ENCODE measurements at regions not wholly inside any gene's neighbourhood (a gene's known extent, or its start where the extent isn't known, plus 50 kb on each side); places are given as distances from the start of the nearest gene placed in this dataset.

- WGBS (ENCODE audit: extremely low coverage, insufficient read length, low lambda C conversion rate): no CpG with 5 or more reads among the region's 4 CpGs
Observed at GRCh38 chr7:136030867-136031318, 53.7 kb upstream of the MTPN start.

More at GRCh38 chr7:136030867-136031318, 53.7 kb upstream of the MTPN start:
- Histone ChIP-seq H3K18ac (ENCODE audit: insufficient read length, low read depth, low read length) (no peak overlapping the region), H3K23ac (ENCODE audit: insufficient read length, low read depth, low read length) (no peak overlapping the region), H2BK12ac (ENCODE audit: insufficient read length, low read depth, low read length) (no peak overlapping the region), H3K79me1 (ENCODE audit: insufficient read depth, low read depth, low read length, poor library complexity, severe bottlenecking) (no peaks in the 10 kb centered on the region), H4K91ac (ENCODE audit: insufficient read length, low read depth, low read length) (no peak overlapping the region), H2BK120ac (ENCODE audit: low read depth, low read length, poor library complexity, severe bottlenecking) (no peak overlapping the region), H3K14ac (ENCODE audit: insufficient read depth, low read length) (no peak overlapping the region), H3K27me3 (ENCODE audit: insufficient read depth, low read length) (no peaks in the 10 kb centered on the region), H3K9me3 (ENCODE audit: control insufficient read depth, low read depth, low read length) (no peaks in the 10 kb centered on the region), H3K27ac (ENCODE audit: insufficient read length, low read depth, low read length) (no peak overlapping the region), H3K23me2 (ENCODE audit: insufficient read length, low read depth, low read length, poor library complexity, severe bottlenecking) (no peaks in the 10 kb centered on the region), H3K4me2 (ENCODE audit: insufficient read depth, insufficient read length, low read length) (no peak overlapping the region), H3K79me2 (ENCODE audit: insufficient read depth, low read length) (no peaks in the 10 kb centered on the region), H3K56ac (ENCODE audit: insufficient read length, low read depth, low read length) (no peak overlapping the region), H3K4me1 (ENCODE audit: insufficient read depth, low read length) (no peaks in the 10 kb centered on the region), H2BK15ac (ENCODE audit: low read depth, low read length) (no peak overlapping the region), H3K9ac (ENCODE audit: extremely low read depth, insufficient read length, low read length) (no peak overlapping the region), H4K5ac (ENCODE audit: insufficient read length, low read depth, low read length) (no peak overlapping the region), H4K8ac (replicated peaks; ENCODE audit: insufficient read length, low read depth, low read length) (no peak overlapping the region), H4K20me1 (ENCODE audit: control insufficient read depth, insufficient read depth, insufficient read length) (no peaks in the 10 kb centered on the region), H2AK5ac (ENCODE audit: insufficient read length, low read length) (no peak overlapping the region), H2BK20ac (ENCODE audit: low read depth, low read length, poor library complexity, severe bottlenecking) (no peak overlapping the region), H3T11ph (ENCODE audit: low read length) (no peak overlapping the region), H2AFZ (ENCODE audit: low read length) (no peak overlapping the region), H3K4ac (ENCODE audit: low read depth, low read length) (no peak overlapping the region), H2BK5ac (ENCODE audit: insufficient read length, low read length) (no peak overlapping the region)
- H3K27me3 Mint-ChIP-seq (ENCODE audit: low read depth): no peaks in the 10 kb centered on the region; the same call in 1 of the 2 replicates
- H3K4me1 Mint-ChIP-seq: peaks cover 2% of the 10 kb centered on the region in 2 experiments
- H3K36me3 Mint-ChIP-seq (ENCODE audit: insufficient read depth in 1 of 3, low read depth in 3 of 3): peaks cover 0 to 8% (median 2%) of the 10 kb centered on the region in 3 experiments; a peak in 3 of 7 replicates
- no peak for TF ChIP-seq CTCF (conservative IDR thresholded peaks at IDR 0.05)
- no peak overlapping the region for H3K27ac Mint-ChIP-seq
- peaks cover 3 to 7% of the 10 kb centered on the region in 2 experiments; a peak in 4 of 5 replicates for H3K9me3 Mint-ChIP-seq
- no peak overlapping the region for H3K4me3 Mint-ChIP-seq
- no peak for DNase-seq
